IMR-90 (cell line): ENCODE measurements at regions not wholly inside any gene's neighbourhood (a gene's known extent, or its start where the extent isn't known, plus 50 kb on each side); places are given as distances from the start of the nearest gene placed in this dataset.

ENCODE experiments used
- ATAC-seq: fragments of 200-7000 bp; cut with Tn5 transposase; 2 replicates; pipeline ENCODE4 v1.9.1; 2020; ENCODE audit warnings: low read depth, mild to moderate bottlenecking, moderate library complexity
- BruUV-seq: library from RNA; stranded (reverse); fragments of 400-500 nt; replicated peaks from 2 replicates; lab custom pipeline; 2021; lab: Mats Ljungman, UMichigan
- CTCF ChIA-PET: fragments of 300-600 bp; formaldehyde crosslinking; extraction: SDS; loops from one replicate; lab custom pipeline; 2021; ENCODE audit warnings: antibody characterized with exemption; lab: Yijun Ruan, JAX
- POLR2A ChIA-PET: fragments of 300-600 bp; sonication (Branson Sonifier 250); formaldehyde crosslinking; loops from one replicate; lab custom pipeline; 2022; ENCODE audit warnings: antibody characterized with exemption; ENCODE audit not compliant: unreplicated experiment; lab: Charles Lee
- DNase-seq: peaks from one replicate; pipeline ENCODE4 v3.0.0; 2013
- H2AFZ ChIP-seq: replicated peaks from 2 replicates; pipeline ENCODE3; 2013; ENCODE audit warnings: low read length, mild to moderate bottlenecking; ENCODE audit not compliant: poor library complexity
- H2AK5ac ChIP-seq: 2 replicates; pipeline ENCODE4 v1.6.1; 2013; ENCODE audit warnings: low read depth, low read length, inconsistent platforms
- H2AK9ac ChIP-seq: replicated peaks from 2 replicates; pipeline ENCODE3; 2013; ENCODE audit warnings: mild to moderate bottlenecking, low read depth, low read length, moderate library complexity; ENCODE audit not compliant: poor library complexity
- H2BK120ac ChIP-seq: 2 replicates; pipeline ENCODE4 v1.6.1; 2013; ENCODE audit warnings: low read depth, low read length, inconsistent platforms
- H2BK15ac ChIP-seq: 3 replicates; pipeline ENCODE4 v1.6.1; 2013; ENCODE audit warnings: low read depth, low read length, inconsistent platforms
- H2BK20ac ChIP-seq: 2 replicates; pipeline ENCODE4 v1.6.1; 2013; ENCODE audit warnings: low read depth, mild to moderate bottlenecking, inconsistent platforms, low read length, moderate library complexity
- H2BK5ac ChIP-seq: 2 replicates; pipeline ENCODE4 v1.6.1; 2013; ENCODE audit warnings: mild to moderate bottlenecking, low read depth, low read length, inconsistent platforms; ENCODE audit not compliant: poor library complexity, severe bottlenecking
- H3K14ac ChIP-seq: replicated peaks from 2 replicates; pipeline ENCODE4 v1.6.1; 2013; ENCODE audit warnings: low read depth, low read length, inconsistent platforms
- H3K18ac ChIP-seq: 2 replicates; pipeline ENCODE4 v1.6.1; 2013; ENCODE audit warnings: low read depth, low read length, control low read depth
- H3K23ac ChIP-seq: 2 replicates; pipeline ENCODE4 v1.6.1; 2013; ENCODE audit warnings: low read depth, low read length, inconsistent platforms
- H3K27ac ChIP-seq: 2 replicates; pipeline ENCODE4 v1.5.1; 2013; ENCODE audit warnings: mild to moderate bottlenecking, control low read depth, low read length; ENCODE audit not compliant: insufficient read depth
- H3K27me3 ChIP-seq: 2 replicates; pipeline ENCODE4 v1.6.1; 2013; ENCODE audit warnings: low read length; ENCODE audit not compliant: control insufficient read depth, insufficient read depth
- H3K36me3 ChIP-seq: 2 replicates; pipeline ENCODE4 v1.6.1; 2013; ENCODE audit warnings: low read length, mixed read lengths; ENCODE audit not compliant: control insufficient read depth, insufficient read depth
- H3K4ac ChIP-seq: 2 replicates; pipeline ENCODE4 v1.6.1; 2013; ENCODE audit warnings: low read depth, low read length, inconsistent platforms
- H3K4me1 ChIP-seq: 2 replicates; pipeline ENCODE4 v1.6.1; 2013; ENCODE audit warnings: low read length, mixed read lengths; ENCODE audit not compliant: control insufficient read depth, insufficient read depth
- H3K4me2 ChIP-seq: 2 replicates; pipeline ENCODE4 v1.6.1; 2013; ENCODE audit warnings: low read depth, mild to moderate bottlenecking, control low read depth, low read length, moderate library complexity
- H3K4me3 ChIP-seq: 2 replicates; pipeline ENCODE4 v1.5.1; 2013; ENCODE audit warnings: low read depth, mild to moderate bottlenecking, control low read depth, low read length, moderate library complexity; ENCODE audit not compliant: insufficient read depth
- H3K56ac ChIP-seq: 2 replicates; pipeline ENCODE4 v1.6.1; 2013; ENCODE audit warnings: low read length, inconsistent platforms; ENCODE audit not compliant: insufficient read depth; ENCODE audit errors: extremely low read depth
- H3K79me1 ChIP-seq, 2 experiments: 2 replicates each; pipeline ENCODE4 v1.6.1; 2013; ENCODE audit warnings: low read length in 2 of 2, inconsistent platforms in 1 of 2, low read depth in 1 of 2
- H3K9ac ChIP-seq: 2 replicates; pipeline ENCODE4 v1.6.1; 2013; ENCODE audit warnings: low read depth, low read length, control low read depth
- H3K9me1 ChIP-seq: 2 replicates; pipeline ENCODE4 v1.6.1; 2013; ENCODE audit warnings: low read length, inconsistent platforms; ENCODE audit not compliant: insufficient read depth
- H3K9me3 ChIP-seq: 2 replicates; pipeline ENCODE4 v1.6.1; 2013; ENCODE audit warnings: low read length; ENCODE audit not compliant: control insufficient read depth, insufficient read depth
- H4K20me1 ChIP-seq: 2 replicates; pipeline ENCODE4 v1.6.1; 2013; ENCODE audit warnings: low read length, inconsistent platforms; ENCODE audit not compliant: insufficient read depth
- H4K5ac ChIP-seq: 2 replicates; pipeline ENCODE4 v1.6.1; 2013; ENCODE audit warnings: mild to moderate bottlenecking, low read depth, low read length, control low read depth
- H4K8ac ChIP-seq, 2 experiments: 2 replicates each; pipeline ENCODE4 v1.6.1; 2013; ENCODE audit warnings: low read depth in 2 of 2, low read length in 2 of 2, control low read depth in 1 of 2, inconsistent platforms in 1 of 2
- H4K91ac ChIP-seq: 2 replicates; pipeline ENCODE4 v1.6.1; 2013; ENCODE audit warnings: low read depth, low read length, inconsistent platforms; ENCODE audit not compliant: insufficient read depth
- BHLHE40 ChIP-seq: fragments of 150-350 bp; IDR thresholded peaks from 2 replicates; pipeline ENCODE4 v1.6.1; 2016; ENCODE audit warnings: mild to moderate bottlenecking, low read depth, low read length
- CEBPB ChIP-seq: IDR thresholded peaks from 2 replicates; pipeline ENCODE4 v1.6.1; 2012; ENCODE audit warnings: low read depth, low read length, improper control_type of control experiment
- CHD1 ChIP-seq: IDR thresholded peaks from 2 replicates; pipeline ENCODE4 v1.6.1; 2012; ENCODE audit warnings: low read depth, low read length, improper control_type of control experiment
- ELK1 ChIP-seq: fragments of 150-350 bp; IDR thresholded peaks from 2 replicates; pipeline ENCODE4 v1.6.1; 2016; ENCODE audit warnings: low read depth, mild to moderate bottlenecking, low read length, moderate library complexity, borderline replicate concordance
- FOS ChIP-seq: fragments of 150-350 bp; IDR thresholded peaks from 2 replicates; pipeline ENCODE4 v1.6.1; 2016; ENCODE audit warnings: low read depth, low read length
- MAFK ChIP-seq: IDR thresholded peaks from 2 replicates; pipeline ENCODE4 v1.6.1; 2012; ENCODE audit warnings: low read depth, low read length, improper control_type of control experiment
- MAZ ChIP-seq: IDR thresholded peaks from 2 replicates; pipeline ENCODE4 v1.6.1; 2012; ENCODE audit warnings: low read depth, mild to moderate bottlenecking, low read length, improper control_type of control experiment, moderate library complexity, borderline replicate concordance
- MXI1 ChIP-seq: IDR thresholded peaks from 2 replicates; pipeline ENCODE4 v1.6.1; 2012; ENCODE audit warnings: low read depth, mild to moderate bottlenecking, low read length, moderate library complexity, borderline replicate concordance
- NFE2L2 ChIP-seq: fragments of 150-350 bp; IDR thresholded peaks from 2 replicates; pipeline ENCODE4 v1.6.1; 2016; ENCODE audit warnings: low read depth, mild to moderate bottlenecking, low read length
- POLR2A ChIP-seq: IDR thresholded peaks from 2 replicates; pipeline ENCODE4 v1.6.1; 2012; ENCODE audit warnings: mild to moderate bottlenecking, low read depth, low read length
- RAD21 ChIP-seq: IDR thresholded peaks from 2 replicates; pipeline ENCODE4 v1.6.1; 2012; ENCODE audit warnings: low read length, improper control_type of control experiment
- RCOR1 ChIP-seq: IDR thresholded peaks from 2 replicates; pipeline ENCODE4 v1.6.1; 2012; ENCODE audit warnings: mild to moderate bottlenecking, low read length, improper control_type of control experiment; ENCODE audit not compliant: insufficient replicate concordance
- RFX5 ChIP-seq: IDR thresholded peaks from 2 replicates; pipeline ENCODE4 v1.8.0; 2012; ENCODE audit warnings: low read depth, mild to moderate bottlenecking, low read length, moderate library complexity
- SMC3 ChIP-seq: fragments of 150-350 bp; IDR thresholded peaks from 2 replicates; pipeline ENCODE4 v1.6.1; 2016; ENCODE audit warnings: low read depth, mild to moderate bottlenecking, antibody characterized with exemption, low read length, moderate library complexity
- USF2 ChIP-seq: fragments of 150-350 bp; IDR thresholded peaks from 2 replicates; pipeline ENCODE4 v1.6.1; 2017; ENCODE audit warnings: mild to moderate bottlenecking, antibody characterized with exemption, low read length, low read depth
- WGBS, 2 experiments: methylation state at CpG; one replicate each; pipeline versions ENCODE4 v1.1.5 to v1.1.7; 2013; ENCODE audit warnings: missing lambda C conversion rate in 2 of 2; ENCODE audit not compliant: insufficient read length in 1 of 2; ENCODE audit errors: extremely low coverage in 2 of 2; 5-methylcytosine and 5-hydroxymethylcytosine counted together
- dilution Hi-C: fragments of 300-500 bp; cut with HindIII; formaldehyde crosslinking; loops from one replicate; pipeline ENCODE4 v1.14.3; 2018; ENCODE audit warnings: low sequenced_read_pairs; ENCODE audit not compliant: unreplicated experiment
- in situ Hi-C: fragments of 300-500 bp; cut with MboI; formaldehyde crosslinking; loops from 3 replicates; pipeline ENCODE4 v1.14.3; 2019; ENCODE audit warnings: low sequenced_read_pairs, inconsistent platforms, mixed read lengths
- intact Hi-C: fragments of 100-400 bp; cut with micrococcal nuclease; formaldehyde crosslinking; loops from 2 replicates; pipeline ENCODE4 v1.10.0; 2022
- TF ChIP-seq, protein P1 (sequence below): conservative IDR thresholded peaks from 2 replicates; pipeline ENCODE4 v1.5.1; 2012; ENCODE audit warnings: mild to moderate bottlenecking, low read depth, low read length, improper control_type of control experiment

- Histone ChIP-seq H3K27ac (no peak overlapping the region; the same call in 1 of the 2 replicates), H2BK120ac (peak overlapping the region; percentile 84), H2BK20ac (peak overlapping the region; percentile 95), H4K5ac (no peak overlapping the region; the same call in 1 of the 2 replicates), H3K36me3 (no peaks in the 10 kb centered on the region), H3K27me3 (no peaks in the 10 kb centered on the region), H2AK9ac (peak overlapping the region; percentile 31), H2BK15ac (peak overlapping the region; percentile 88; the same call in 1 of the 3 replicates), H3K56ac (no peak overlapping the region; the same call in 1 of the 2 replicates), H3K4me2 (no peak overlapping the region), H4K20me1 (no peaks in the 10 kb centered on the region), H3K4ac (peak overlapping the region; percentile 82), H4K8ac (peak overlapping the region; percentile 4 to 73; a peak in 2 of 4 replicates), H4K91ac (peak overlapping the region; percentile 53), H3K14ac (peak overlapping the region; percentile 80), H3K4me1 (peaks cover 14% of the 10 kb centered on the region), H2AK5ac (no peak overlapping the region), H3K9ac (no peak overlapping the region), H2AFZ (peak overlapping the region; percentile 77), H3K4me3 (no peak overlapping the region), H3K9me3 (no peaks in the 10 kb centered on the region), H3K79me1 (no peaks in the 10 kb centered on the region), H2BK5ac (peak overlapping the region; percentile 67), H3K18ac (peak overlapping the region; percentile 13; the same call in 1 of the 2 replicates), H3K23ac (peak overlapping the region; percentile 65), H3K9me1 (peaks cover 30% of the 10 kb centered on the region)
- ChIA-PET CTCF (interaction anchor here (1.3 kb wide), 1 partner anchor 37 kb away, joined by 3 read pairs; no protein-coding TSS in a partner anchor), POLR2A (no interaction called here)
- no CpG with 5 or more reads among the region's 2 CpGs for WGBS, 2 experiments
- dilution Hi-C loops = no loop called here
- TF ChIP-seq RCOR1 (peak; percentile 7), ELK1 (no peak), MAZ (no peak), USF2 (no peak), RAD21 (no peak), MXI1 (no peak), CHD1 (no peak), MAFK (no peak), POLR2A (no peak), RFX5 (no peak), NFE2L2 (no peak), CEBPB (0 out of 2 replicates have a peak, but pooled peaks have one; percentile 2), BHLHE40 (no peak), SMC3 (no peak), FOS (peak; percentile 50; the same call in 1 of the 2 replicates)
- TF ChIP-seq, protein P1, sequence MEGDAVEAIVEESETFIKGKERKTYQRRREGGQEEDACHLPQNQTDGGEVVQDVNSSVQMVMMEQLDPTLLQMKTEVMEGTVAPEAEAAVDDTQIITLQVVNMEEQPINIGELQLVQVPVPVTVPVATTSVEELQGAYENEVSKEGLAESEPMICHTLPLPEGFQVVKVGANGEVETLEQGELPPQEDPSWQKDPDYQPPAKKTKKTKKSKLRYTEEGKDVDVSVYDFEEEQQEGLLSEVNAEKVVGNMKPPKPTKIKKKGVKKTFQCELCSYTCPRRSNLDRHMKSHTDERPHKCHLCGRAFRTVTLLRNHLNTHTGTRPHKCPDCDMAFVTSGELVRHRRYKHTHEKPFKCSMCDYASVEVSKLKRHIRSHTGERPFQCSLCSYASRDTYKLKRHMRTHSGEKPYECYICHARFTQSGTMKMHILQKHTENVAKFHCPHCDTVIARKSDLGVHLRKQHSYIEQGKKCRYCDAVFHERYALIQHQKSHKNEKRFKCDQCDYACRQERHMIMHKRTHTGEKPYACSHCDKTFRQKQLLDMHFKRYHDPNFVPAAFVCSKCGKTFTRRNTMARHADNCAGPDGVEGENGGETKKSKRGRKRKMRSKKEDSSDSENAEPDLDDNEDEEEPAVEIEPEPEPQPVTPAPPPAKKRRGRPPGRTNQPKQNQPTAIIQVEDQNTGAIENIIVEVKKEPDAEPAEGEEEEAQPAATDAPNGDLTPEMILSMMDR = no peak
- no TSS peak for BruUV-seq
- peak; percentile 95 for DNase-seq
- intact Hi-C loops = no loop called here
- ATAC-seq = peak; percentile 78
- in situ Hi-C loops = no loop called here
Observed at GRCh38 chr6:40962241-40962640, 76.8 kb downstream of the UNC5CL start.
